Smooth muscle cell (in vitro differentiated cells): ENCODE measurements at regions not wholly inside any gene's neighbourhood (a gene's known extent, or its start where the extent isn't known, plus 50 kb on each side); places are given as distances from the start of the nearest gene placed in this dataset.
A peak's percentile ranks its signal among the peaks of the same experiment; 100 is the strongest.

Experiments
- DNase-seq: peaks from one replicate; lab custom pipeline; 2025; ENCODE audit not compliant: unreplicated experiment; lab: John Stamatoyannopoulos, UW
- H2AFZ ChIP-seq: fragments of 200-600 bp; sonication (generic); 2 replicates; pipeline ENCODE4 v1.6.0; 2016; ENCODE audit warnings: antibody characterized with exemption, low read depth, mild to moderate bottlenecking
- H3F3A ChIP-seq: fragments of 200-600 bp; sonication (generic); 2 replicates; pipeline ENCODE4 v1.6.0; 2017; ENCODE audit warnings: antibody characterized with exemption, low read depth
- H3K27ac ChIP-seq: fragments of 200-600 bp; sonication (generic); 2 replicates; pipeline ENCODE4 v1.5.1; 2016; ENCODE audit warnings: low read depth, mild to moderate bottlenecking
- H3K27me3 ChIP-seq: fragments of 200-600 bp; sonication (generic); 2 replicates; pipeline ENCODE4 v1.6.1; 2016; ENCODE audit warnings: low read depth, mild to moderate bottlenecking
- H3K36me3 ChIP-seq: fragments of 200-600 bp; sonication (generic); 2 replicates; pipeline ENCODE4 v1.5.1; 2016; ENCODE audit warnings: low read depth
- H3K4me1 ChIP-seq: fragments of 200-600 bp; sonication (generic); 2 replicates; pipeline ENCODE4 v1.5.1; 2016; ENCODE audit warnings: low read depth
- H3K4me2 ChIP-seq: fragments of 200-600 bp; sonication (generic); 2 replicates; pipeline ENCODE4 v1.6.0; 2016; ENCODE audit warnings: mild to moderate bottlenecking
- H3K4me3 ChIP-seq: fragments of 200-600 bp; sonication (generic); 2 replicates; pipeline ENCODE4 v1.5.1; 2016; ENCODE audit warnings: mild to moderate bottlenecking
- H3K79me2 ChIP-seq: fragments of 200-600 bp; sonication (generic); 2 replicates; pipeline ENCODE4 v1.6.0; 2016; ENCODE audit warnings: low read depth, mild to moderate bottlenecking
- H3K9ac ChIP-seq: fragments of 200-600 bp; sonication (generic); 2 replicates; pipeline ENCODE4 v1.6.0; 2016; ENCODE audit warnings: low read depth
- H3K9me3 ChIP-seq: fragments of 200-600 bp; sonication (generic); replicated peaks from 2 replicates; pipeline ENCODE4 v1.5.1; 2016; ENCODE audit warnings: low read depth
- H4K20me1 ChIP-seq: fragments of 200-600 bp; sonication (generic); 2 replicates; pipeline ENCODE4 v1.6.0; 2016; ENCODE audit warnings: low read depth
- CTCF ChIP-seq: fragments of 200-600 bp; sonication (generic); IDR thresholded peaks from 2 replicates; pipeline ENCODE4 v1.5.1; 2017; ENCODE audit warnings: borderline replicate concordance, mild to moderate bottlenecking, antibody characterized with exemption; ENCODE audit not compliant: insufficient read depth, poor library complexity, severe bottlenecking
- WGBS: methylation state at CpG from one replicate; pipeline ENCODE4 v1.1.7; 2016; ENCODE audit warnings: low lambda C conversion rate; 5-methylcytosine and 5-hydroxymethylcytosine counted together

GRCh38 chr2:144824306-144825080, 304.6 kb upstream of the ZEB2 start:
- Histone ChIP-seq H3K4me1 (no peaks in the 10 kb centered on the region), H3K36me3 (no peaks in the 10 kb centered on the region), H3K27me3 (no peaks in the 10 kb centered on the region), H3K4me3 (no peak overlapping the region), H3K27ac (no peak overlapping the region), H3K9me3 (no peaks in the 10 kb centered on the region), H3F3A (no peaks in the 10 kb centered on the region), H4K20me1 (no peaks in the 10 kb centered on the region), H3K79me2 (no peaks in the 10 kb centered on the region), H3K9ac (no peak overlapping the region), H2AFZ (no peak overlapping the region), H3K4me2 (no peak overlapping the region)
- TF ChIP-seq CTCF = no peak
- DNase-seq = no peak
- WGBS = 89% methylated on average over 3 of the region's 3 CpGs

GRCh38 chr2:144822966-144823365, 303.0 kb upstream of the ZEB2 start:
- no peaks in the 10 kb centered on the region for H3K4me1 ChIP-seq
- no peaks in the 10 kb centered on the region for H3K36me3 ChIP-seq
- no peak overlapping the region for H3K4me3 ChIP-seq
- H3K27ac ChIP-seq = no peak overlapping the region
- no peak for TF ChIP-seq CTCF
- no peak overlapping the region for H3K4me2 ChIP-seq
- H3K9ac ChIP-seq = no peak overlapping the region
- H3K27me3 ChIP-seq = no peaks in the 10 kb centered on the region
- no peaks in the 10 kb centered on the region for H4K20me1 ChIP-seq
- no peaks in the 10 kb centered on the region for H3K79me2 ChIP-seq
- no peaks in the 10 kb centered on the region for H3K9me3 ChIP-seq
- no peak overlapping the region for H2AFZ ChIP-seq
- no peaks in the 10 kb centered on the region for H3F3A ChIP-seq
- DNase-seq = no peak

GRCh38 chr2:144812288-144812687, 292.4 kb upstream of the ZEB2 start:
- Histone ChIP-seq H3K9me3 (no peaks in the 10 kb centered on the region), H3F3A (no peaks in the 10 kb centered on the region), H4K20me1 (no peaks in the 10 kb centered on the region), H3K36me3 (no peaks in the 10 kb centered on the region), H3K27me3 (no peaks in the 10 kb centered on the region), H3K79me2 (no peaks in the 10 kb centered on the region), H2AFZ (no peak overlapping the region), H3K4me1 (no peaks in the 10 kb centered on the region), H3K4me3 (no peak overlapping the region), H3K4me2 (no peak overlapping the region), H3K27ac (no peak overlapping the region), H3K9ac (no peak overlapping the region)
- no peak for DNase-seq
- no peak for TF ChIP-seq CTCF
- WGBS = 91% methylated on average over 6 of the region's 6 CpGs

- Histone ChIP-seq H3K4me3 (no peak overlapping the region), H3K4me1 (peaks cover 15% of the 10 kb centered on the region), H3K79me2 (no peaks in the 10 kb centered on the region), H3F3A (peaks cover 8% of the 10 kb centered on the region), H3K36me3 (no peaks in the 10 kb centered on the region), H3K27ac (peak overlapping the region; percentile 64), H3K9me3 (no peaks in the 10 kb centered on the region), H4K20me1 (no peaks in the 10 kb centered on the region), H2AFZ (peak overlapping the region; percentile 21), H3K4me2 (peak overlapping the region; percentile 19), H3K27me3 (no peaks in the 10 kb centered on the region), H3K9ac (no peak overlapping the region)
- WGBS = 24% methylated on average over 2 of the region's 2 CpGs
- no peak for TF ChIP-seq CTCF
- DNase-seq = no peak
Observed at GRCh38 chr2:144801766-144802165, 281.8 kb upstream of the ZEB2 start.
